IMR-90 (cell line): ENCODE measurements at regions not wholly inside any gene's neighbourhood (a gene's known extent, or its start where the extent isn't known, plus 50 kb on each side); places are given as distances from the start of the nearest gene placed in this dataset.

ENCODE experiments used
- ATAC-seq: fragments of 200-7000 bp; cut with Tn5 transposase; 2 replicates; pipeline ENCODE4 v1.9.1; 2020; ENCODE audit warnings: low read depth, mild to moderate bottlenecking, moderate library complexity
- BruUV-seq: library from RNA; stranded (reverse); fragments of 400-500 nt; replicated peaks from 2 replicates; lab custom pipeline; 2021; lab: Mats Ljungman, UMichigan
- CTCF ChIA-PET: fragments of 300-600 bp; formaldehyde crosslinking; extraction: SDS; loops from one replicate; lab custom pipeline; 2021; ENCODE audit warnings: antibody characterized with exemption; lab: Yijun Ruan, JAX
- POLR2A ChIA-PET: fragments of 300-600 bp; sonication (Branson Sonifier 250); formaldehyde crosslinking; loops from one replicate; lab custom pipeline; 2022; ENCODE audit warnings: antibody characterized with exemption; ENCODE audit not compliant: unreplicated experiment; lab: Charles Lee
- DNase-seq: peaks from one replicate; pipeline ENCODE4 v3.0.0; 2013
- H2AFZ ChIP-seq: replicated peaks from 2 replicates; pipeline ENCODE3; 2013; ENCODE audit warnings: low read length, mild to moderate bottlenecking; ENCODE audit not compliant: poor library complexity
- H2AK5ac ChIP-seq: 2 replicates; pipeline ENCODE4 v1.6.1; 2013; ENCODE audit warnings: low read depth, low read length, inconsistent platforms
- H2AK9ac ChIP-seq: replicated peaks from 2 replicates; pipeline ENCODE3; 2013; ENCODE audit warnings: mild to moderate bottlenecking, low read depth, low read length, moderate library complexity; ENCODE audit not compliant: poor library complexity
- H2BK120ac ChIP-seq: 2 replicates; pipeline ENCODE4 v1.6.1; 2013; ENCODE audit warnings: low read depth, low read length, inconsistent platforms
- H2BK15ac ChIP-seq: 3 replicates; pipeline ENCODE4 v1.6.1; 2013; ENCODE audit warnings: low read depth, low read length, inconsistent platforms
- H2BK20ac ChIP-seq: 2 replicates; pipeline ENCODE4 v1.6.1; 2013; ENCODE audit warnings: low read depth, mild to moderate bottlenecking, inconsistent platforms, low read length, moderate library complexity
- H2BK5ac ChIP-seq: 2 replicates; pipeline ENCODE4 v1.6.1; 2013; ENCODE audit warnings: mild to moderate bottlenecking, low read depth, low read length, inconsistent platforms; ENCODE audit not compliant: poor library complexity, severe bottlenecking
- H3K14ac ChIP-seq: replicated peaks from 2 replicates; pipeline ENCODE4 v1.6.1; 2013; ENCODE audit warnings: low read depth, low read length, inconsistent platforms
- H3K18ac ChIP-seq: 2 replicates; pipeline ENCODE4 v1.6.1; 2013; ENCODE audit warnings: low read depth, low read length, control low read depth
- H3K23ac ChIP-seq: 2 replicates; pipeline ENCODE4 v1.6.1; 2013; ENCODE audit warnings: low read depth, low read length, inconsistent platforms
- H3K27ac ChIP-seq: 2 replicates; pipeline ENCODE4 v1.5.1; 2013; ENCODE audit warnings: mild to moderate bottlenecking, control low read depth, low read length; ENCODE audit not compliant: insufficient read depth
- H3K27me3 ChIP-seq: 2 replicates; pipeline ENCODE4 v1.6.1; 2013; ENCODE audit warnings: low read length; ENCODE audit not compliant: control insufficient read depth, insufficient read depth
- H3K36me3 ChIP-seq: 2 replicates; pipeline ENCODE4 v1.6.1; 2013; ENCODE audit warnings: low read length, mixed read lengths; ENCODE audit not compliant: control insufficient read depth, insufficient read depth
- H3K4ac ChIP-seq: 2 replicates; pipeline ENCODE4 v1.6.1; 2013; ENCODE audit warnings: low read depth, low read length, inconsistent platforms
- H3K4me1 ChIP-seq: 2 replicates; pipeline ENCODE4 v1.6.1; 2013; ENCODE audit warnings: low read length, mixed read lengths; ENCODE audit not compliant: control insufficient read depth, insufficient read depth
- H3K4me2 ChIP-seq: 2 replicates; pipeline ENCODE4 v1.6.1; 2013; ENCODE audit warnings: low read depth, mild to moderate bottlenecking, control low read depth, low read length, moderate library complexity
- H3K4me3 ChIP-seq: 2 replicates; pipeline ENCODE4 v1.5.1; 2013; ENCODE audit warnings: low read depth, mild to moderate bottlenecking, control low read depth, low read length, moderate library complexity; ENCODE audit not compliant: insufficient read depth
- H3K56ac ChIP-seq: 2 replicates; pipeline ENCODE4 v1.6.1; 2013; ENCODE audit warnings: low read length, inconsistent platforms; ENCODE audit not compliant: insufficient read depth; ENCODE audit errors: extremely low read depth
- H3K79me1 ChIP-seq, 2 experiments: 2 replicates each; pipeline ENCODE4 v1.6.1; 2013; ENCODE audit warnings: low read length in 2 of 2, inconsistent platforms in 1 of 2, low read depth in 1 of 2
- H3K9ac ChIP-seq: 2 replicates; pipeline ENCODE4 v1.6.1; 2013; ENCODE audit warnings: low read depth, low read length, control low read depth
- H3K9me1 ChIP-seq: 2 replicates; pipeline ENCODE4 v1.6.1; 2013; ENCODE audit warnings: low read length, inconsistent platforms; ENCODE audit not compliant: insufficient read depth
- H3K9me3 ChIP-seq: 2 replicates; pipeline ENCODE4 v1.6.1; 2013; ENCODE audit warnings: low read length; ENCODE audit not compliant: control insufficient read depth, insufficient read depth
- H4K20me1 ChIP-seq: 2 replicates; pipeline ENCODE4 v1.6.1; 2013; ENCODE audit warnings: low read length, inconsistent platforms; ENCODE audit not compliant: insufficient read depth
- H4K5ac ChIP-seq: 2 replicates; pipeline ENCODE4 v1.6.1; 2013; ENCODE audit warnings: mild to moderate bottlenecking, low read depth, low read length, control low read depth
- H4K8ac ChIP-seq, 2 experiments: 2 replicates each; pipeline ENCODE4 v1.6.1; 2013; ENCODE audit warnings: low read depth in 2 of 2, low read length in 2 of 2, control low read depth in 1 of 2, inconsistent platforms in 1 of 2
- H4K91ac ChIP-seq: 2 replicates; pipeline ENCODE4 v1.6.1; 2013; ENCODE audit warnings: low read depth, low read length, inconsistent platforms; ENCODE audit not compliant: insufficient read depth
- BHLHE40 ChIP-seq: fragments of 150-350 bp; IDR thresholded peaks from 2 replicates; pipeline ENCODE4 v1.6.1; 2016; ENCODE audit warnings: mild to moderate bottlenecking, low read depth, low read length
- CHD1 ChIP-seq: IDR thresholded peaks from 2 replicates; pipeline ENCODE4 v1.6.1; 2012; ENCODE audit warnings: low read depth, low read length, improper control_type of control experiment
- FOS ChIP-seq: fragments of 150-350 bp; IDR thresholded peaks from 2 replicates; pipeline ENCODE4 v1.6.1; 2016; ENCODE audit warnings: low read depth, low read length
- MAFK ChIP-seq: IDR thresholded peaks from 2 replicates; pipeline ENCODE4 v1.6.1; 2012; ENCODE audit warnings: low read depth, low read length, improper control_type of control experiment
- MAZ ChIP-seq: IDR thresholded peaks from 2 replicates; pipeline ENCODE4 v1.6.1; 2012; ENCODE audit warnings: low read depth, mild to moderate bottlenecking, low read length, improper control_type of control experiment, moderate library complexity, borderline replicate concordance
- MXI1 ChIP-seq: IDR thresholded peaks from 2 replicates; pipeline ENCODE4 v1.6.1; 2012; ENCODE audit warnings: low read depth, mild to moderate bottlenecking, low read length, moderate library complexity, borderline replicate concordance
- NFE2L2 ChIP-seq: fragments of 150-350 bp; IDR thresholded peaks from 2 replicates; pipeline ENCODE4 v1.6.1; 2016; ENCODE audit warnings: low read depth, mild to moderate bottlenecking, low read length
- RCOR1 ChIP-seq: IDR thresholded peaks from 2 replicates; pipeline ENCODE4 v1.6.1; 2012; ENCODE audit warnings: mild to moderate bottlenecking, low read length, improper control_type of control experiment; ENCODE audit not compliant: insufficient replicate concordance
- SMC3 ChIP-seq: fragments of 150-350 bp; IDR thresholded peaks from 2 replicates; pipeline ENCODE4 v1.6.1; 2016; ENCODE audit warnings: low read depth, mild to moderate bottlenecking, antibody characterized with exemption, low read length, moderate library complexity
- WGBS, 2 experiments: methylation state at CpG; one replicate each; pipeline versions ENCODE4 v1.1.5 to v1.1.7; 2013; ENCODE audit warnings: missing lambda C conversion rate in 2 of 2; ENCODE audit not compliant: insufficient read length in 1 of 2; ENCODE audit errors: extremely low coverage in 2 of 2; 5-methylcytosine and 5-hydroxymethylcytosine counted together
- dilution Hi-C: fragments of 300-500 bp; cut with HindIII; formaldehyde crosslinking; loops from one replicate; pipeline ENCODE4 v1.14.3; 2018; ENCODE audit warnings: low sequenced_read_pairs; ENCODE audit not compliant: unreplicated experiment
- in situ Hi-C: fragments of 300-500 bp; cut with MboI; formaldehyde crosslinking; loops from 3 replicates; pipeline ENCODE4 v1.14.3; 2019; ENCODE audit warnings: low sequenced_read_pairs, inconsistent platforms, mixed read lengths
- intact Hi-C: fragments of 100-400 bp; cut with micrococcal nuclease; formaldehyde crosslinking; loops from 2 replicates; pipeline ENCODE4 v1.10.0; 2022
- TF ChIP-seq, protein P1 (sequence below): conservative IDR thresholded peaks from 2 replicates; pipeline ENCODE4 v1.5.1; 2012; ENCODE audit warnings: mild to moderate bottlenecking, low read depth, low read length, improper control_type of control experiment
- TF ChIP-seq, protein P2 (sequence below): fragments of 150-350 bp; IDR thresholded peaks from 2 replicates; pipeline ENCODE4 v1.6.1; 2017; ENCODE audit warnings: mild to moderate bottlenecking, antibody characterized with exemption, low read length, low read depth

DNA sequence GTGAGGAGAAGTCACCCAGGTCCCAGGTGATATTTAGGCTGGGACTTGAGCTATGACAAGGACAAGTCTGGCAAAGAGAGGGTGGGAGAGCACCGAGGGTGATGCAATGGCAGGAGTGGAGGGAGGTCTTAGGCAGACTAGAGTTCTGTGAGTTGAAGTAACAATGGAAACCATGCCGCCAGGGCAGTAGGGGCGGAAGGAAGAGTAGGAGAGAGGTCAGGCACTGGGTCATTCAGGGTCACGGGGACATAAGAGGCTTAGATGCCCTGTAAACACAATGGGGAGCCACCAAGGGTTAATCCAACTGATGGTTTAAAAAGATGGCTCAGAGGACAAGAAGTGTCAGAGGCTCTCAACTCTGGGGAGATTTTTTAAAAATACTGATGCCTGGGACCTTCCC lies 199.7 kb upstream of the LRTM1 start:
- no peak overlapping the region for H4K5ac ChIP-seq
- no peaks in the 10 kb centered on the region for H4K20me1 ChIP-seq
- no peak overlapping the region for H2BK20ac ChIP-seq
- TF ChIP-seq, protein P1, sequence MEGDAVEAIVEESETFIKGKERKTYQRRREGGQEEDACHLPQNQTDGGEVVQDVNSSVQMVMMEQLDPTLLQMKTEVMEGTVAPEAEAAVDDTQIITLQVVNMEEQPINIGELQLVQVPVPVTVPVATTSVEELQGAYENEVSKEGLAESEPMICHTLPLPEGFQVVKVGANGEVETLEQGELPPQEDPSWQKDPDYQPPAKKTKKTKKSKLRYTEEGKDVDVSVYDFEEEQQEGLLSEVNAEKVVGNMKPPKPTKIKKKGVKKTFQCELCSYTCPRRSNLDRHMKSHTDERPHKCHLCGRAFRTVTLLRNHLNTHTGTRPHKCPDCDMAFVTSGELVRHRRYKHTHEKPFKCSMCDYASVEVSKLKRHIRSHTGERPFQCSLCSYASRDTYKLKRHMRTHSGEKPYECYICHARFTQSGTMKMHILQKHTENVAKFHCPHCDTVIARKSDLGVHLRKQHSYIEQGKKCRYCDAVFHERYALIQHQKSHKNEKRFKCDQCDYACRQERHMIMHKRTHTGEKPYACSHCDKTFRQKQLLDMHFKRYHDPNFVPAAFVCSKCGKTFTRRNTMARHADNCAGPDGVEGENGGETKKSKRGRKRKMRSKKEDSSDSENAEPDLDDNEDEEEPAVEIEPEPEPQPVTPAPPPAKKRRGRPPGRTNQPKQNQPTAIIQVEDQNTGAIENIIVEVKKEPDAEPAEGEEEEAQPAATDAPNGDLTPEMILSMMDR = no peak
- TF ChIP-seq BHLHE40 = no peak
- TF ChIP-seq SMC3 = no peak
- TF ChIP-seq, protein P2, sequence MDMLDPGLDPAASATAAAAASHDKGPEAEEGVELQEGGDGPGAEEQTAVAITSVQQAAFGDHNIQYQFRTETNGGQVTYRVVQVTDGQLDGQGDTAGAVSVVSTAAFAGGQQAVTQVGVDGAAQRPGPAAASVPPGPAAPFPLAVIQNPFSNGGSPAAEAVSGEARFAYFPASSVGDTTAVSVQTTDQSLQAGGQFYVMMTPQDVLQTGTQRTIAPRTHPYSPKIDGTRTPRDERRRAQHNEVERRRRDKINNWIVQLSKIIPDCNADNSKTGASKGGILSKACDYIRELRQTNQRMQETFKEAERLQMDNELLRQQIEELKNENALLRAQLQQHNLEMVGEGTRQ = no peak
- TF ChIP-seq FOS = no peak
- no peak for TF ChIP-seq MAZ
- no peak for TF ChIP-seq CHD1
- no peak for TF ChIP-seq MXI1
- no peak for TF ChIP-seq RCOR1
- TF ChIP-seq MAFK = no peak
- TF ChIP-seq NFE2L2 = no peak
- H3K27me3 ChIP-seq = no peaks in the 10 kb centered on the region
- ChIA-PET CTCF (no interaction called here), POLR2A (no interaction called here)
- H2AK5ac ChIP-seq = peak overlapping the region; percentile 38; the same call in 1 of the 2 replicates
- H2BK5ac ChIP-seq = no peak overlapping the region
- no peak overlapping the region for H3K4ac ChIP-seq
- H3K36me3 ChIP-seq = no peaks in the 10 kb centered on the region
- no peak overlapping the region for H3K9ac ChIP-seq
- H3K9me3 ChIP-seq = no peaks in the 10 kb centered on the region
- H2AFZ ChIP-seq = peak overlapping the region; percentile 5
- ATAC-seq (no peak), DNase-seq (no peak)
- H3K4me3 ChIP-seq = no peak overlapping the region
- no peaks in the 10 kb centered on the region for H3K4me1 ChIP-seq
- no peak overlapping the region for H3K56ac ChIP-seq
- intact Hi-C loops = no loop called here
- no peak overlapping the region for H4K91ac ChIP-seq
- no peak overlapping the region for H3K27ac ChIP-seq
- H2BK120ac ChIP-seq = no peak overlapping the region
- no peaks in the 10 kb centered on the region for H3K79me1 ChIP-seq
- H4K8ac ChIP-seq = no peak overlapping the region
- no peak overlapping the region for H3K18ac ChIP-seq
- no TSS peak for BruUV-seq
- dilution Hi-C loops = no loop called here
- in situ Hi-C loops = no loop called here
- no peak overlapping the region for H3K23ac ChIP-seq
- no peak overlapping the region for H3K14ac ChIP-seq
- H2AK9ac ChIP-seq = no peak overlapping the region
- no peak overlapping the region for H3K4me2 ChIP-seq
- H2BK15ac ChIP-seq = 0 out of 3 replicates have a peak overlapping the region, but pooled peaks have one; percentile 37
- 72% methylated on average over 4 of the region's 4 CpGs; no CpG with 5 or more reads in 1 of the 2 experiments for WGBS, 2 experiments
- no peaks in the 10 kb centered on the region for H3K9me1 ChIP-seq
